ENCODE measurements at regions not wholly inside any gene's neighbourhood (a gene's known extent, or its start where the extent isn't known, plus 50 kb on each side); places are given as distances from the start of the nearest gene placed in this dataset.
"Not testable (repeated sequence)": the region's sequence is repeated elsewhere in the genome, so short reads cannot be mapped to it uniquely, and the experiment has no call there.

GRCh38 chr15:21015171-21015570, 149.1 kb upstream of the POTEB2 start:
- not testable (repeated sequence) for TF ChIP-seq CTCF (IDR thresholded peaks at IDR 0.05; ENCODE audit: extremely low read depth in 1 of 2, insufficient read depth in 1 of 2, low read depth in 1 of 2, low read length in 2 of 2); FOS (IDR thresholded peaks at IDR 0.05; ENCODE audit: borderline replicate concordance, insufficient read depth, low read length); POLR2A (IDR thresholded peaks at IDR 0.05; ENCODE audit: low read depth, low read length); EZH2 (IDR thresholded peaks at IDR 0.05; ENCODE audit: borderline replicate concordance, low read depth, low read length, severe bottlenecking); MAX (IDR thresholded peaks at IDR 0.05; ENCODE audit: insufficient read depth, insufficient read length)

Measured in endothelial cell of umbilical vein (primary cell).